OCI-LY1 (cell line): ENCODE measurements at regions not wholly inside any gene's neighbourhood (a gene's known extent, or its start where the extent isn't known, plus 50 kb on each side); places are given as distances from the start of the nearest gene placed in this dataset.
A peak's percentile ranks its signal among the peaks of the same experiment; 100 is the strongest.

Source experiments
- H2AFZ ChIP-seq: fragments of 200-600 bp; sonication (generic), shearing (Covaris generic); 2 replicates; pipeline ENCODE4 v1.6.0; 2014; ENCODE audit warnings: antibody characterized with exemption, mild to moderate bottlenecking, low read length
- H3F3A ChIP-seq: fragments of 200-600 bp; sonication (generic), shearing (Covaris generic); 2 replicates; pipeline ENCODE4 v1.6.0; 2014; ENCODE audit warnings: mild to moderate bottlenecking, antibody characterized with exemption, low read length, moderate library complexity; ENCODE audit not compliant: insufficient read depth
- H3K27ac ChIP-seq: fragments of 200-600 bp; sonication (generic); 2 replicates; pipeline ENCODE4 v1.5.1; 2014; ENCODE audit warnings: low read length, mixed run types, mild to moderate bottlenecking, low read depth; ENCODE audit not compliant: poor library complexity, severe bottlenecking
- H3K27me3 ChIP-seq: fragments of 200-600 bp; sonication (generic); 2 replicates; pipeline ENCODE4 v1.6.0; 2014; ENCODE audit warnings: antibody characterized with exemption, mild to moderate bottlenecking, low read length, moderate library complexity; ENCODE audit not compliant: insufficient read depth
- H3K36me3 ChIP-seq: fragments of 200-600 bp; sonication (generic); 2 replicates; pipeline ENCODE4 v1.6.1; 2014; ENCODE audit warnings: mild to moderate bottlenecking, antibody characterized with exemption, low read length, moderate library complexity, mixed read lengths; ENCODE audit not compliant: insufficient read depth
- H3K4me1 ChIP-seq: fragments of 200-600 bp; sonication (generic); 2 replicates; pipeline ENCODE4 v1.5.1; 2014; ENCODE audit warnings: mild to moderate bottlenecking, low read length, moderate library complexity; ENCODE audit not compliant: insufficient read depth, severe bottlenecking
- H3K4me2 ChIP-seq: fragments of 200-600 bp; sonication (generic), shearing (Covaris generic); 2 replicates; pipeline ENCODE4 v1.6.1; 2014; ENCODE audit warnings: low read length
- H3K4me3 ChIP-seq: fragments of 200-600 bp; sonication (generic); 2 replicates; pipeline ENCODE4 v1.5.1; 2014; ENCODE audit warnings: low read length, low read depth, mild to moderate bottlenecking, mixed read lengths; ENCODE audit not compliant: poor library complexity, severe bottlenecking
- H3K79me2 ChIP-seq: fragments of 200-600 bp; shearing (Covaris generic); 2 replicates; pipeline ENCODE4 v1.6.1; 2016; ENCODE audit warnings: mixed run types, low read length, mixed read lengths; ENCODE audit not compliant: insufficient read depth
- H3K9ac ChIP-seq: fragments of 200-600 bp; sonication (generic), shearing (Covaris generic); 2 replicates; pipeline ENCODE4 v1.6.1; 2014; ENCODE audit warnings: mild to moderate bottlenecking, low read length, mixed read lengths
- H3K9me2 ChIP-seq: fragments of 200-600 bp; sonication (generic), shearing (Covaris generic); 2 replicates; pipeline ENCODE4 v1.6.1; 2014; ENCODE audit warnings: low read depth, mild to moderate bottlenecking, low read length, mixed read lengths
- H3K9me3 ChIP-seq: fragments of 200-600 bp; shearing (Covaris generic); 2 replicates; pipeline ENCODE4 v1.6.1; 2014; ENCODE audit warnings: low read length, mixed read lengths
- H4K20me1 ChIP-seq: fragments of 200-600 bp; sonication (generic), shearing (Covaris generic); 2 replicates; pipeline ENCODE4 v1.6.0; 2016; ENCODE audit warnings: mild to moderate bottlenecking, low read length; ENCODE audit not compliant: insufficient read depth
- CTCF ChIP-seq: fragments of 200-600 bp; sonication (generic), shearing (Covaris generic); IDR thresholded peaks from 2 replicates; pipeline ENCODE4 v1.5.1; 2017; ENCODE audit warnings: mild to moderate bottlenecking, antibody characterized with exemption, low read length, moderate library complexity, mixed read lengths
- EZH2 ChIP-seq: fragments of 200-600 bp; sonication (generic), shearing (Covaris generic); IDR thresholded peaks from 2 replicates; pipeline ENCODE4 v1.8.0; 2017; ENCODE audit warnings: borderline replicate concordance, mixed run types, mild to moderate bottlenecking, antibody characterized with exemption, low read length, moderate library complexity, mixed read lengths

- Histone ChIP-seq H3K27ac (no peak overlapping the region), H3K36me3 (no peaks in the 10 kb centered on the region), H3K4me2 (no peak overlapping the region), H3K9me2 (no peaks in the 10 kb centered on the region), H3K4me1 (no peaks in the 10 kb centered on the region), H3K27me3 (no peaks in the 10 kb centered on the region; the same call in 1 of the 2 replicates), H4K20me1 (no peaks in the 10 kb centered on the region; the same call in 1 of the 2 replicates), H3K9ac (no peak overlapping the region), H3K4me3 (no peak overlapping the region), H3K79me2 (no peaks in the 10 kb centered on the region), H2AFZ (no peak overlapping the region), H3K9me3 (no peaks in the 10 kb centered on the region), H3F3A (no peaks in the 10 kb centered on the region)
- TF ChIP-seq EZH2 (no peak), CTCF (no peak)
Observed at GRCh38 chr13:100833427-100833826, 158.8 kb upstream of the TMTC4 start.

- Histone ChIP-seq H3K27me3 (no peaks in the 10 kb centered on the region; the same call in 1 of the 2 replicates), H3K9ac (no peak overlapping the region), H3K4me2 (no peak overlapping the region), H3K4me1 (no peaks in the 10 kb centered on the region), H3K4me3 (no peak overlapping the region), H3F3A (no peaks in the 10 kb centered on the region), H3K36me3 (no peaks in the 10 kb centered on the region), H3K9me2 (no peaks in the 10 kb centered on the region), H3K27ac (no peak overlapping the region), H3K79me2 (no peaks in the 10 kb centered on the region), H2AFZ (no peak overlapping the region), H3K9me3 (no peaks in the 10 kb centered on the region), H4K20me1 (no peaks in the 10 kb centered on the region)
- TF ChIP-seq CTCF = peak; percentile 25; the same call in 1 of the 2 replicates
- TF ChIP-seq EZH2 = no peak
Observed at GRCh38 chr13:100828226-100828625, 153.6 kb upstream of the TMTC4 start.

- no peaks in the 10 kb centered on the region; the same call in 1 of the 2 replicates for H3K27me3 ChIP-seq
- no peaks in the 10 kb centered on the region for H3F3A ChIP-seq
- no peaks in the 10 kb centered on the region for H3K79me2 ChIP-seq
- H3K9me3 ChIP-seq = no peaks in the 10 kb centered on the region
- H4K20me1 ChIP-seq = no peaks in the 10 kb centered on the region
- no peak overlapping the region for H3K4me3 ChIP-seq
- TF ChIP-seq CTCF = no peak
- H3K4me1 ChIP-seq = no peaks in the 10 kb centered on the region
- H2AFZ ChIP-seq = no peak overlapping the region
- H3K27ac ChIP-seq = no peak overlapping the region
- H3K9me2 ChIP-seq = no peaks in the 10 kb centered on the region
- no peaks in the 10 kb centered on the region for H3K36me3 ChIP-seq
- H3K9ac ChIP-seq = no peak overlapping the region
- H3K4me2 ChIP-seq = no peak overlapping the region
Observed at GRCh38 chr13:100827489-100828176, 153.0 kb upstream of the TMTC4 start.
